H9 (cell line): ENCODE measurements at regions not wholly inside any gene's neighbourhood (a gene's known extent, or its start where the extent isn't known, plus 50 kb on each side); places are given as distances from the start of the nearest gene placed in this dataset.

Source experiments
- DNase-seq: peaks from one replicate; pipeline ENCODE4 v3.0.0-alpha.2; 2017
- H2AFZ ChIP-seq: one replicate; pipeline ENCODE4 v1.6.1; 2013; ENCODE audit warnings: mild to moderate bottlenecking, low read length, control low read depth, moderate library complexity
- H2AK5ac ChIP-seq: 2 replicates; pipeline ENCODE4 v1.6.1; 2013; ENCODE audit warnings: low read length, control low read depth, mixed read lengths; ENCODE audit not compliant: insufficient read length
- H2BK120ac ChIP-seq: one replicate; pipeline ENCODE4 v1.6.1; 2013; ENCODE audit warnings: low read depth, mild to moderate bottlenecking, low read length, control low read depth, inconsistent platforms; ENCODE audit not compliant: poor library complexity, severe bottlenecking
- H2BK12ac ChIP-seq: 2 replicates; pipeline ENCODE4 v1.6.1; 2013; ENCODE audit warnings: low read length, control low read depth, mixed read lengths, low read depth; ENCODE audit not compliant: insufficient read length
- H2BK15ac ChIP-seq: 2 replicates; pipeline ENCODE4 v1.6.1; 2013; ENCODE audit warnings: low read depth, low read length, control low read depth
- H2BK20ac ChIP-seq: one replicate; pipeline ENCODE4 v1.6.1; 2013; ENCODE audit warnings: low read depth, mild to moderate bottlenecking, low read length, control low read depth, inconsistent platforms; ENCODE audit not compliant: poor library complexity, severe bottlenecking
- H2BK5ac ChIP-seq: 2 replicates; pipeline ENCODE4 v1.6.1; 2013; ENCODE audit warnings: low read length, control low read depth, mixed read lengths; ENCODE audit not compliant: insufficient read length
- H3K14ac ChIP-seq: 2 replicates; pipeline ENCODE4 v1.6.1; 2013; ENCODE audit warnings: low read length, control low read depth; ENCODE audit not compliant: insufficient read depth
- H3K18ac ChIP-seq: 2 replicates; pipeline ENCODE4 v1.6.1; 2013; ENCODE audit warnings: low read depth, mild to moderate bottlenecking, mixed read lengths, low read length, control low read depth; ENCODE audit not compliant: insufficient read length
- H3K23ac ChIP-seq: 2 replicates; pipeline ENCODE4 v1.6.1; 2013; ENCODE audit warnings: low read length, control low read depth, mixed read lengths, low read depth; ENCODE audit not compliant: insufficient read length
- H3K23me2 ChIP-seq: 2 replicates; pipeline ENCODE4 v1.6.1; 2013; ENCODE audit warnings: low read depth, mild to moderate bottlenecking, mixed read lengths, low read length, control low read depth; ENCODE audit not compliant: insufficient read length, poor library complexity, severe bottlenecking
- H3K27ac ChIP-seq: 2 replicates; pipeline ENCODE4 v1.5.1; 2013; ENCODE audit warnings: low read length, control low read depth, mixed read lengths, low read depth; ENCODE audit not compliant: insufficient read length
- H3K27me3 ChIP-seq: 2 replicates; pipeline ENCODE4 v1.6.1; 2013; ENCODE audit warnings: low read length, control low read depth, inconsistent platforms; ENCODE audit not compliant: insufficient read depth
- H3K4ac ChIP-seq: 2 replicates; pipeline ENCODE4 v1.6.1; 2013; ENCODE audit warnings: low read depth, mild to moderate bottlenecking, control low read depth, inconsistent platforms, low read length, moderate library complexity
- H3K4me1 ChIP-seq: 2 replicates; pipeline ENCODE4 v1.6.1; 2013; ENCODE audit warnings: low read length, control low read depth, inconsistent platforms; ENCODE audit not compliant: insufficient read depth
- H3K4me2 ChIP-seq: 2 replicates; pipeline ENCODE4 v1.6.1; 2013; ENCODE audit warnings: low read length, control low read depth, mixed read lengths; ENCODE audit not compliant: insufficient read length, insufficient read depth
- H3K56ac ChIP-seq: 2 replicates; pipeline ENCODE4 v1.6.1; 2013; ENCODE audit warnings: low read depth, mild to moderate bottlenecking, mixed read lengths, low read length, control low read depth; ENCODE audit not compliant: insufficient read length
- H3K79me1 ChIP-seq: 2 replicates; pipeline ENCODE4 v1.6.1; 2013; ENCODE audit warnings: low read depth, mild to moderate bottlenecking, moderate library complexity, low read length, control low read depth, inconsistent platforms; ENCODE audit not compliant: insufficient read depth, poor library complexity, severe bottlenecking
- H3K79me2 ChIP-seq: 2 replicates; pipeline ENCODE4 v1.6.1; 2013; ENCODE audit warnings: low read length, control low read depth, inconsistent platforms; ENCODE audit not compliant: insufficient read depth
- H3K9ac ChIP-seq: 2 replicates; pipeline ENCODE4 v1.6.1; 2013; ENCODE audit warnings: low read length, control low read depth, mixed read lengths; ENCODE audit not compliant: insufficient read length; ENCODE audit errors: extremely low read depth
- H3K9me3 ChIP-seq: one replicate; pipeline ENCODE4 v1.6.1; 2013; ENCODE audit warnings: low read depth, low read length, inconsistent platforms; ENCODE audit not compliant: control insufficient read depth
- H3T11ph ChIP-seq: one replicate; pipeline ENCODE4 v1.6.1; 2013; ENCODE audit warnings: mild to moderate bottlenecking, low read length, control low read depth, inconsistent platforms
- H4K20me1 ChIP-seq: one replicate; pipeline ENCODE4 v1.6.1; 2013; ENCODE audit not compliant: control insufficient read depth, insufficient read length, insufficient read depth
- H4K5ac ChIP-seq: 2 replicates; pipeline ENCODE4 v1.6.1; 2013; ENCODE audit warnings: low read depth, mild to moderate bottlenecking, mixed read lengths, low read length, control low read depth; ENCODE audit not compliant: insufficient read length
- H4K8ac ChIP-seq: replicated peaks from 2 replicates; pipeline ENCODE4 v1.6.1; 2013; ENCODE audit warnings: low read length, control low read depth, mixed read lengths, low read depth; ENCODE audit not compliant: insufficient read length
- H4K91ac ChIP-seq: 2 replicates; pipeline ENCODE4 v1.6.1; 2013; ENCODE audit warnings: low read depth, mild to moderate bottlenecking, moderate library complexity, mixed read lengths, low read length, control low read depth; ENCODE audit not compliant: insufficient read length
- H3K27ac Mint-ChIP-seq, 3 experiments: 2 replicates in 2 of 3; 3 replicates in 1 of 3; pipeline ENCODE4 v1.8.0; 2020 to 2021; ENCODE audit warnings: mixed read lengths in 3 of 3, mild to moderate bottlenecking in 1 of 3, moderate library complexity in 1 of 3
- H3K27me3 Mint-ChIP-seq: 2 replicates; pipeline ENCODE4 v1.8.0; 2021; ENCODE audit warnings: low read depth, mild to moderate bottlenecking, moderate library complexity, mixed read lengths
- H3K36me3 Mint-ChIP-seq, 3 experiments: 2 replicates in 2 of 3; 3 replicates in 1 of 3; pipeline ENCODE4 v1.8.0; 2020 to 2021; ENCODE audit warnings: low read depth in 3 of 3, mixed read lengths in 3 of 3; ENCODE audit not compliant: insufficient read depth in 1 of 3
- H3K4me1 Mint-ChIP-seq, 2 experiments: 2 replicates each; pipeline ENCODE4 v1.8.0; 2020; ENCODE audit warnings: mixed read lengths in 2 of 2
- H3K4me3 Mint-ChIP-seq, 2 experiments: 2 replicates in 1 of 2; 3 replicates in 1 of 2; pipeline ENCODE4 v1.8.0; 2020 to 2021; ENCODE audit warnings: mild to moderate bottlenecking in 2 of 2, mixed read lengths in 2 of 2, moderate library complexity in 1 of 2
- H3K9me3 Mint-ChIP-seq, 2 experiments: 2 replicates in 1 of 2; 3 replicates in 1 of 2; pipeline ENCODE4 v1.8.0; 2020; ENCODE audit warnings: mild to moderate bottlenecking in 2 of 2, mixed read lengths in 2 of 2, moderate library complexity in 1 of 2
- CTCF ChIP-seq: fragments of 200-600 bp; sonication (generic); conservative IDR thresholded peaks from 3 replicates; pipeline ENCODE4 v1.8.0; 2021; ENCODE audit warnings: antibody characterized with exemption, mild to moderate bottlenecking
- WGBS: extraction: QIAGEN DNeasy Blood & Tissue Kit; methylation state at CpG from one replicate; pipeline ENCODE4 v1.1.7; 2013; ENCODE audit warnings: missing lambda C conversion rate, low lambda C conversion rate, mixed read lengths; ENCODE audit not compliant: insufficient read length; ENCODE audit errors: extremely low coverage; 5-methylcytosine and 5-hydroxymethylcytosine counted together

- Histone ChIP-seq H3K23me2 (no peaks in the 10 kb centered on the region), H2BK12ac (no peak overlapping the region)
- H3K27me3 Mint-ChIP-seq, result no peaks in the 10 kb centered on the region; the same call in 1 of the 2 replicates
Measured at GRCh38 chr5:158431369-158432029, 572.6 kb upstream of the CLINT1 start.

More at GRCh38 chr5:158431369-158432029, 572.6 kb upstream of the CLINT1 start:
- Mint-ChIP-seq H3K9me3 (no peaks in the 10 kb centered on the region; a peak in 1 of 5 replicates), H3K27ac (no peak overlapping the region), H3K4me1 (no peaks in the 10 kb centered on the region), H3K36me3 (no peaks in the 10 kb centered on the region; a peak in 1 of 7 replicates), H3K4me3 (no peak overlapping the region)
- Histone ChIP-seq H4K5ac (no peak overlapping the region), H3T11ph (no peak overlapping the region), H3K56ac (no peak overlapping the region), H3K4me1 (no peaks in the 10 kb centered on the region), H2BK120ac (no peak overlapping the region), H2AFZ (no peak overlapping the region), H2BK5ac (no peak overlapping the region), H3K18ac (no peak overlapping the region), H4K20me1 (no peaks in the 10 kb centered on the region), H3K4me2 (no peak overlapping the region), H3K4ac (no peak overlapping the region), H3K23ac (no peak overlapping the region), H3K27ac (no peak overlapping the region), H2BK15ac (no peak overlapping the region), H3K14ac (no peak overlapping the region), H4K8ac (no peak overlapping the region), H2AK5ac (no peak overlapping the region), H3K79me1 (no peaks in the 10 kb centered on the region), H3K27me3 (no peaks in the 10 kb centered on the region), H2BK20ac (no peak overlapping the region), H4K91ac (no peak overlapping the region), H3K9ac (no peak overlapping the region), H3K9me3 (no peaks in the 10 kb centered on the region), H3K79me2 (no peaks in the 10 kb centered on the region)
- DNase-seq, result no peak
- no peak for TF ChIP-seq CTCF
- no CpG with 5 or more reads among the region's 1 CpG for WGBS
